Activated naive CD4-positive, alpha-beta T cell treated with anti-CD3 and anti-CD28 coated beads, Interleukin-2, amount 10 ng/mL, durations not matched to agents 7 days and 5 days (primary cell): ENCODE measurements at regions not wholly inside any gene's neighbourhood (a gene's known extent, or its start where the extent isn't known, plus 50 kb on each side); places are given as distances from the start of the nearest gene placed in this dataset.

ENCODE experiments used
- CTCF ChIA-PET: fragments of 350-600 bp; sonication (Branson Sonifier 250); formaldehyde crosslinking; loops from one replicate; lab custom pipeline; 2021; ENCODE audit warnings: antibody characterized with exemption; lab: Charles Lee
- DNase-seq: peaks from one replicate; pipeline ENCODE4 v3.0.0-alpha.2; 2020
- H3K27ac Mint-ChIP-seq: one replicate; pipeline ENCODE4 v1.8.0; 2021; ENCODE audit warnings: mild to moderate bottlenecking, moderate library complexity, mixed read lengths
- H3K27me3 Mint-ChIP-seq: one replicate; pipeline ENCODE4 v1.8.0; 2021; ENCODE audit warnings: mild to moderate bottlenecking, mixed read lengths
- H3K36me3 Mint-ChIP-seq: one replicate; pipeline ENCODE4 v1.8.0; 2021; ENCODE audit warnings: mixed read lengths
- H3K4me1 Mint-ChIP-seq: one replicate; pipeline ENCODE4 v1.8.0; 2021; ENCODE audit warnings: mixed read lengths
- H3K4me3 Mint-ChIP-seq: one replicate; pipeline ENCODE4 v1.8.0; 2021; ENCODE audit warnings: mild to moderate bottlenecking, moderate library complexity, mixed read lengths
- H3K9me3 Mint-ChIP-seq: one replicate; pipeline ENCODE4 v1.8.0; 2021; ENCODE audit warnings: mixed read lengths

DNA sequence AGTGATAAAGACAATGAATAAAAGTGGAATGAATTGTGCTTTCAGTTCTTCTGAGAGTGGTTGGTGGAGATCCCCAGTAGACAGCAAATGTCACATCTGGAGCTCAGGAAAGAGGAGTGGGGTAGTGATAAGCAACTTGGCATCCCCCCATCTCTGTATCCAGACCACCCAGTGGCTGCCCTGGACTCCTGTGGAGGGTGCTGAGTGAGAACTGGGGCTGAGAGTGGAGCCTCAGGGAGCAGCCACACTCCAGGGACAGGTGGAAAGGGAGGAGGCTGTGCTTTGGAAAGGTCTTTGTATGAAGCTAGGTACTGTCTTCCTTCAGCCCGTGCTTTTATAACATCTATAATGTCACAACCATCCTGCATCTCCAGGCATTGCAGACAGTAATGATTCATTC lies 85.6 kb upstream of the RASGRF1 start:
- Mint-ChIP-seq H3K4me1 (no peaks in the 10 kb centered on the region), H3K9me3 (no peaks in the 10 kb centered on the region), H3K36me3 (no peaks in the 10 kb centered on the region), H3K4me3 (no peak overlapping the region), H3K27me3 (peaks cover 32% of the 10 kb centered on the region), H3K27ac (no peak overlapping the region)
- DNase-seq = no peak
- CTCF ChIA-PET = interaction anchor here (3.2 kb wide), 1 partner anchor 8 kb away, joined by 20 read pairs; no protein-coding TSS in a partner anchor

DNA sequence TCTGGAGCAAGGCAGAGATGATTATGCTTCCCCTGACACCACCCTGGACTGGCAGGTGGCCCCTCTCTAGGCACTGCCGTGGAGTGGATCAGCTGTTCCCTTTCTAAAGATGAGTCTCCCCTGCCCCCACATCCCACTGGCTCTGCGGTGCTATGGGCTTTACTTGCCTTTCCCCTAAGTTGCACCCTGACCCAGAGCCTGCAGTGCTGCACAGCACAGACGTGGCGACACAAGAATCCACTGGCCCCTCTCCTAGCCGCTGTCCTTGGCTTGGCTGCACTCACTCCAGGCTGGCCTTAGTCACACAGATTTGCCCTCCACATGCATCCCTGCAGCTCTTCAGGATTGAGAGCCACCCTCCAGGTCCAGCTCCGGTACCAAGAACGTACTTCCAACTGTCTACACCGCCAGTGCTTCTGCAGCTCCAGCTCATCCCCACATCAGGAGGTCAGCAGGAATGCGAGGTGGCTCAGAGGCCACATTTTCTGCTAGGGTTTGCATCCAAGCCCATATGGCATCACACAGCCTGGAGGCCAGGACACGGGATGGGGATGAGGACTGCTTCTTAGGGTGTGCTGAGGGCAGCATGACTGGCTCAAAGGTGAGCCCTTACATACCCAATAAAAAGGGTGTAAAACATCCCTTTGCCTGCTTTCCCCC lies 82.4 kb upstream of the RASGRF1 start:
- Mint-ChIP-seq H3K4me3 (no peak overlapping the region), H3K27ac (no peak overlapping the region), H3K27me3 (peaks cover 54% of the 10 kb centered on the region), H3K4me1 (no peaks in the 10 kb centered on the region), H3K9me3 (no peaks in the 10 kb centered on the region), H3K36me3 (no peaks in the 10 kb centered on the region)
- CTCF ChIA-PET = no interaction called here
- DNase-seq = no peak

DNA sequence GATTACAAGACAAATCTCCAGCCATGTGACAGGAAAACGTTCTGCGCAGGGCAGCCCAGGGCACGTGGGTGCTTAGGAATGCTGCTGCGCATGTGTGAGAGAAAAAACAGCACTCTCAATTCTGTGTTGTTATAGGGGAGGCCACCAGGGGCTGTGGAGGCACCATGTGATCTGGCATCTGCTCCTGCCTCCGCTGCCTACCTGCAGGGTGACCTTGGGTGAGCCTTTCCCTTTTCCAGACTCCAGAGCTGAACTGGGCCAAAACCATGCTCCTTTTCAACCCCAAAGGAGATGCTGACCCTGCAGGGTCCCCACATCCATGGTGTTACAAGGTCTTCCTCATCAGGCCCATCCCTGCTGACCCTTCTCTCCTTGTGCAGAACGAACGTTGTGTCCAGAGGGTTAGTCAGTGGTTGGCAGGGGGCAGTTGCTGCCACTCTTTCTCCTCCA lies 81.5 kb upstream of the RASGRF1 start:
- Mint-ChIP-seq H3K9me3 (no peaks in the 10 kb centered on the region), H3K27ac (no peak overlapping the region), H3K27me3 (peaks cover 57% of the 10 kb centered on the region), H3K36me3 (no peaks in the 10 kb centered on the region), H3K4me1 (no peaks in the 10 kb centered on the region), H3K4me3 (no peak overlapping the region)
- CTCF ChIA-PET = no interaction called here
- DNase-seq = no peak

DNA sequence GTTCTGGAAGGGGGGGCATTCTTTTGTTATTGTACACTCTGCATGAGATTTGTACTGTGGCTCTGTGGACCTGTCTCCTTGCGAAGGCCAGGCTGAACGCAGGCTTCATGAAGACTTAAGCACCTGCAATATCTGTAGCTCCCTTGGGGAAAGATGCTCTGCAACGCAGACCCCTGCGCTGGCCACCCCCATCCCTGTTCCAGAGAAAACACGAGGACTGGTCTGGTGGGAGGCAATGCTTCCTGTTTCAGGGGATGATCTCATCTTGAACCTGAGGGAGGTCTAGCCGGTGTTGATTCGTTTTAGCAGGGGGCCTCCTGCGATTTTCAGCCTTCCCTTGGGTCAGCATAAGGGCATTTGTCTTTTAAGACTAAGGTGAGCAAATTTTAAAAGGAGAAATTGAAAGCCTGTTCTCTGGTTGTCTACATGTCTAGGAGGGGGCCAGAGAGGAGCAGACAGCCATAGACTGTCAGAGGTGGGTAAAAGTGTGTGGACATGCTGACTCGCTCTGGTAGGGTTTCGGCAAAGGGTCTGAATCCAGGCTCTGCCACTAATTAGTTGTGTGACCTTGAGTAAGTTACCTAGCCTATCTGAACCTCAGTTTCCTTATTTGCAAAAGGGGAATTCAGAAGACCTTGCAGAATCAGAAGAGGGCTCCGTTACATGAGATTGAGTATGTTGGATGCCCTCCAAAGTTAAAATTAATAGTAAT lies 80.9 kb upstream of the RASGRF1 start:
- Mint-ChIP-seq H3K4me1 (no peaks in the 10 kb centered on the region), H3K27me3 (peaks cover 57% of the 10 kb centered on the region), H3K36me3 (no peaks in the 10 kb centered on the region), H3K9me3 (no peaks in the 10 kb centered on the region), H3K4me3 (no peak overlapping the region), H3K27ac (no peak overlapping the region)
- CTCF ChIA-PET = no interaction called here
- no peak for DNase-seq

DNA sequence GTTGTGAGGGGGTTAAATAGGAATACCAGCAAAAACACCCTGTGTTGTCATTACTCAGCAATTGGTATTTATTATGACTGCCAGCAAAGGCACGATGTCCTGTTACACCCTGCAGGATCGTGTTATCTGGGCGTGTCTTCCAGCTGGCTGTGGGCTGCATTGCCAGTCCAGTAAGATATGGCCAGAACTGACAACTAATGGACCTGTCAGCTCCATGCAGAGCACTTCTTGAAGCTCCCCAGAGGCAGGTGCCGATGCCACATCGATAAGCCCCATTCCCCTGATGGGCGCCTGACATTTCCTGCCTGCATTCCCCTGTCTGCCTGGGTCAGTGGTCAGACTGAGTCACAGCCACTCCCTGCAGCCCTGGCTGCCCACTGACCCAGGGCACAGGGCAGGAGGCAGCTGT lies 79.7 kb upstream of the RASGRF1 start:
- Mint-ChIP-seq H3K4me3 (no peak overlapping the region), H3K27me3 (peaks cover 52% of the 10 kb centered on the region), H3K36me3 (no peaks in the 10 kb centered on the region), H3K4me1 (no peaks in the 10 kb centered on the region), H3K27ac (no peak overlapping the region), H3K9me3 (no peaks in the 10 kb centered on the region)
- DNase-seq = no peak
- CTCF ChIA-PET = no interaction called here

DNA sequence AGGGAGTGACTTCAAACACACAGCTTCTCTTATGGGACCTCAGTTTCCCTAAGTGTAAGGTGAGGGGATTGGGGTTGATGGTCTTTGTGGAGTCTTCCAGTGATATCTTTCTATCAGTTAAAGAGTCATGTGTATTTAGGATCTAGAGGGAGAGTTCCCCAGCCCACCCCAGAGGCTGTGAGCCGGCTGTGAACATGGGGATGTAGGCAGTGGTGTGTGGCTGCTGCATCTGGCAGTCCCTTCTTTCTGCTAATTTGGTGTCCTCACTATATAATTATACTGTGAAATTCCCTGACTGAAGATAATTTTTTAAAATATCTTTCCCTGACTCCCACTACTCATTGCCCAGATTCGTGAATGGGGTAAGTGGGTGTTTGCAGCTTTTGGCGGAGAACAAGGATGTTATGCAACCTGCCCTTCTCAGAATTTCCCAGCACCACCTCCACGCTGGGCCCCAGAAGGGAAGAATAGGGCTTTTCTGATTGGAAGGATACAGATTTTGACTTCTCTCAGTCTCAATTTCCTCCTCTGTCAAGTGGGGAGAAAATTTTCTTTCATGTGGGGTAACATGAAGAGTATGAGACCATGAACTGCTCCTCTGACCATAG lies 79.0 kb upstream of the RASGRF1 start:
- DNase-seq = no peak
- Mint-ChIP-seq H3K4me3 (no peak overlapping the region), H3K9me3 (no peaks in the 10 kb centered on the region), H3K4me1 (no peaks in the 10 kb centered on the region), H3K36me3 (no peaks in the 10 kb centered on the region), H3K27ac (no peak overlapping the region), H3K27me3 (peaks cover 48% of the 10 kb centered on the region)
- CTCF ChIA-PET = no interaction called here

DNA sequence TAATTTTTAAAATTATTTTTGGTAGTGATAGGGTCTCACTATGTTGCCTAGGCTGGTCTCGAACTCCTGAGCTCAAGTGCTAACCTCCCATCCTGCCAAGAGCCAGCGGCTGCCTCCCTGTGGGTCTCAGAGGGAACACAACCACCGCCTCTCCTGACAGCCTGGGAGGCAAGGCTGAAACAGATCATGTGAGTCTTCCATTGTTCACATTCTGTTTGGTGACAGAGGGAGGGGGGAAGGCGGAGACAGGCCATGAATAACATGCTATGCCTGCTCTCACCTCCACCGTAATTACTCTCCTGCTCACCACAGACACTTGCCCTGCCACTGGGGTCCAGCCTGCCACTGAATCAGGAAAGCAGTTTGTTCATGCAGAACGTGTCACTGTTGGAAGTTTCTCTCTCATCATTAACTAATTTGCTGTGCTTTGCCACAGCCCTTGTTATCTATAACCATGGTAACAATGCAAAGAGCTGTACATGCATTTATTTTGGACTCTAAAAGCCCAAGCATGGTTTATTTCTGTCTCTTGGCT lies 78.4 kb upstream of the RASGRF1 start:
- no peak overlapping the region for H3K4me3 Mint-ChIP-seq
- no peak for DNase-seq
- H3K4me1 Mint-ChIP-seq = no peaks in the 10 kb centered on the region
- H3K27ac Mint-ChIP-seq = no peak overlapping the region
- H3K9me3 Mint-ChIP-seq = no peaks in the 10 kb centered on the region
- peaks cover 46% of the 10 kb centered on the region for H3K27me3 Mint-ChIP-seq
- CTCF ChIA-PET = no interaction called here
- no peaks in the 10 kb centered on the region for H3K36me3 Mint-ChIP-seq

DNA sequence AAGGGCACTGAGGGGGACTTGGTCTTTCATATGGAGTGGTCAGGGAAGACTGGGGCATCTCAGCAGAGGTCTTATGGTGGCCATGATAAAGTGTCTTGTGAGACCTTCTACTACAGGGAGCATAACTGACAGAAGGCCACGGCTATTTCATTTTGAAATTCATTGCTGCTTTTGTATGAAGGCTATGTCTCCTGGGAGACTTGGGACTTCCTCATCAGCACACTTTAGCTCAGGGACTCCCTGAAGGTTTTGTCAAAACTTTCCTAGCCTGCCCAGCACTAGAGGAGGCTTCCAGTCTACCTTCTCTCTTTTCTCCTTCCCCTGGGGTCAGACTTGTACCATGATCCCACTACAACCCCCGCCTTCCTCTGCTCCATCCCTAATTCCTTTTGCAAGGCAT lies 77.2 kb upstream of the RASGRF1 start:
- Mint-ChIP-seq H3K9me3 (no peaks in the 10 kb centered on the region), H3K27ac (no peak overlapping the region), H3K4me1 (no peaks in the 10 kb centered on the region), H3K27me3 (peaks cover 43% of the 10 kb centered on the region), H3K36me3 (no peaks in the 10 kb centered on the region), H3K4me3 (no peak overlapping the region)
- no peak for DNase-seq
- CTCF ChIA-PET = no interaction called here

DNA sequence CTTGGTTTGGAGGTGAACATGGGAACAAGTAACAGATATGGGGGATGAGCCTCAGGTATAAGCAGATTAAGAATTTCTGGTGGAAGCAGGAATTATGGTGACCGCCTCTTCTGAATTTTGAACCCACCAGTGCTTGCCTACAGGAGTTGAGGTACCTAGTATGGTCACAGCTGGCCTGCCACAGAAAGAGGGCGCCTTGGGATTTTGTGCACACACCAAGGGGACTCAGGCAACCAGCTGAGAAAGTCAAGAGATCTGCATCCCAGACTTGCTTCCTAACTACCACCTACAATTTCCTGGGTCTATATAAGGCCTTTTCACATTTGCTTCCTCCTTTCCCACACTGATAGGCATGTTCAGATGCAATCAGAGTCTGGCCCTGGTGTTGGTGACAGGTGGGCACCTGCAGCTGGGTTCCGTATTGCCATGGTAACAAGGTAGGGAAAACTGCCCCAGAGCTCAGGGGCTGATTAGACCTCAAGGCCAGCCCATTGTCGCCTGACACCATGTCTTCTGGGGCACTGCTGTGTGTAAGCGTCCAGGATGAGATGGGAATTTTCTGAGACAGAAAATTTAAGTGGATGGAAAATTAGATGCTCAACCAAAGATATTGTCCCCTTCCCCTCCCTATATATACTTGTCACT lies 75.9 kb upstream of the RASGRF1 start:
- Mint-ChIP-seq H3K4me3 (no peak overlapping the region), H3K9me3 (no peaks in the 10 kb centered on the region), H3K36me3 (no peaks in the 10 kb centered on the region), H3K27ac (no peak overlapping the region), H3K27me3 (peaks cover 31% of the 10 kb centered on the region), H3K4me1 (no peaks in the 10 kb centered on the region)
- CTCF ChIA-PET = interaction anchor here (1.0 kb wide), 1 partner anchor 18 kb away, joined by 5 read pairs; no protein-coding TSS in a partner anchor
- no peak for DNase-seq

DNA sequence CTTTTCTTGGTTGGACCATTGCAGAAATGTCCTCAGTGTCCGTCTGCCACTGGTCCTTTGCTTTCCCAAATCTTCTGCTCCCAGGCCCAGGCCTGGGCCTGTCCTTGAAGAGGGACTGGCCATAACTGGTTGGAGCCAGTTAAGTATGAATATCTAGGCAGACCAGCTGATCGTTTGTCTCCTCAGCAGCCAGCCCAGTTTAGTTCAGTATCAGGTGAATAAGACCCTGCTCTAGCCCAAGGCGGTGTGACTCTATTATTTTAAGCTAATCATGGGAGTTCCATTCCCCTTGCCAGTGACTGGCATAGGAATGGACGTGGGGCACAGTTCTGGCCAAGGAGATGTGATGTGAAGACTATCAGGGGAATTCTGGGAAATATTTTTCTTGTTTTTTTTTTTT lies 73.9 kb upstream of the RASGRF1 start:
- CTCF ChIA-PET = no interaction called here
- H3K27ac Mint-ChIP-seq = no peak overlapping the region

DNA sequence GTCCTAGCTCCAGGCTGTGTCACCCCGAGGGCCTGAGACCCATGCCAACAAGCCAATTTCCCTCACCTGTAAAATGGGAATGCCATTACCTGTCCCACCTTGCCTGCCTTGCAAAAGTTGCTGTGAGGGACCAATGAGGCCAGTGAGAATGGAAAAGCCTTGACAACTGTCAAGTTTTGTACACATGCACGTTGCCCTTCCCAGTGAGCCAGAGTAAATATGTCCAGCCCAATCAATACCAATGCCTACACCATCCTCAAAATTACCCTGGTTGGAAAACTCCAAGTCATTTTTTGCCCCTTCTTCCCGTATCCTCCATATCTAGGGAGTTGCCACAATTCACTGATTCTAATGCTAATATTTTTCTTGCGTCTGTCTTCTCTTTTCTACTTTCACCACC lies 73.5 kb upstream of the RASGRF1 start:
- DNase-seq = no peak
- Mint-ChIP-seq H3K4me3 (no peak overlapping the region), H3K27ac (no peak overlapping the region), H3K27me3 (peaks cover 16% of the 10 kb centered on the region), H3K9me3 (no peaks in the 10 kb centered on the region), H3K4me1 (no peaks in the 10 kb centered on the region), H3K36me3 (no peaks in the 10 kb centered on the region)
- CTCF ChIA-PET = no interaction called here

More for the DNA sequence above, 73.9 kb upstream of the RASGRF1 start:
- DNase-seq = no peak
- no peaks in the 10 kb centered on the region for H3K9me3 Mint-ChIP-seq
- H3K27me3 Mint-ChIP-seq = peaks cover 19% of the 10 kb centered on the region
- H3K4me3 Mint-ChIP-seq = no peak overlapping the region
- H3K4me1 Mint-ChIP-seq = no peaks in the 10 kb centered on the region
- no peaks in the 10 kb centered on the region for H3K36me3 Mint-ChIP-seq

DNA sequence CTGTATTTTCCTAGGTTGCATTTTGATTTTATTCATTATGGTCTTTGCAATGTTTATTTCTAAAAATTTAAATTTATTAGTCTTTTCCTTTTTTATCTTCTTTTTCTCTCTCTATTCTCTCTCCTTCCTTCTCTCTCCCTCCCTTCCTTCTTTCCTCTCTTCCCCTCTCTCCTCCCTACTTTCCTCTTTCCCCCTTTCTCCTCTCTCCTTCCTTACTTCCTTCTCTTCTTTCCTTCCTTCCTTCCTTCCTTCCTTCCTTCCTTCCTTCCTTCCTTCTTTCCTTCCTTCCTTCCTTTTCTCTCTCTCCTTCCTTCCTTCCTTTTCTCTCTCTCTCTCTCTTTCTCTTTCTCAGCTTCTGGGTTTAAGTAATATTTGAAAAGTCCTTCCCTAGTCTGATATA lies 72.8 kb upstream of the RASGRF1 start:
- H3K27me3 Mint-ChIP-seq = peaks cover 13% of the 10 kb centered on the region
- CTCF ChIA-PET = no interaction called here

DNA sequence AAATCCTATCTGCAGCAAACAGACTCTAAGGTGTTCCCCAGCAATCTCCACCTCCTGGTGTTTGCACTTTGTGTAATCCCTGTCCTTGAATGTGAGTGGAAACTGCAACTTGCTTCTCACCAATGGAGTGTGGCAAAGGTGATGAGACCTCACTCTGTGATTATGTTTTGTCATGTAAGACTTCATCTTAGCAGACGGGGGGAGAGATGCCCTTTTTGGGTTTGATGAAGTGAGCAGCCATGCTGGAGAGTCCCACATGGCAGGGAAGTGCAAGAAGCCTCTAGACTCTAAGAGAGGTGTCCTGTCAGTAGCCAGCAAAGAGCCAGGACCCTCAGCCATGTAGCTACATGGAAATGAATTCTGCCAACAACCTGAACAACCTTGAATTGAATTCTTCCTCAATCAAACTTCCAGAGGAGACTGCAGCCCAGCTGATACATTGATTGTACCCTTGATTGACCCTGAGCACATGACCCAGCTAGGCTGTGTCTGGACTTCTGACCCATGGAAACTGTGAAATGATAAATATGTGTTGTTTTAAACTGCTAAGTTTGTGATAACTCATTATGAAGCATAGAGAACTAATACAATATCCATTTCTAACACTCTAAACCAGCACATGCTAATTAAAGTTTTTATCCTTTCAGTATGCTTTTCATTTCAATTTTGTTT lies 71.4 kb upstream of the RASGRF1 start:
- Mint-ChIP-seq H3K9me3 (no peaks in the 10 kb centered on the region), H3K4me1 (no peaks in the 10 kb centered on the region), H3K4me3 (no peak overlapping the region), H3K27me3 (peaks cover 9% of the 10 kb centered on the region), H3K27ac (no peak overlapping the region), H3K36me3 (no peaks in the 10 kb centered on the region)
- CTCF ChIA-PET = interaction anchor here (1.7 kb wide), 1 partner anchor 23 kb away, joined by 7 read pairs; no protein-coding TSS in a partner anchor
- no peak for DNase-seq

More for the DNA sequence above, 72.8 kb upstream of the RASGRF1 start:
- Mint-ChIP-seq H3K4me1 (no peaks in the 10 kb centered on the region), H3K9me3 (no peaks in the 10 kb centered on the region), H3K27ac (no peak overlapping the region), H3K36me3 (no peaks in the 10 kb centered on the region), H3K4me3 (no peak overlapping the region)
- DNase-seq = no peak

DNA sequence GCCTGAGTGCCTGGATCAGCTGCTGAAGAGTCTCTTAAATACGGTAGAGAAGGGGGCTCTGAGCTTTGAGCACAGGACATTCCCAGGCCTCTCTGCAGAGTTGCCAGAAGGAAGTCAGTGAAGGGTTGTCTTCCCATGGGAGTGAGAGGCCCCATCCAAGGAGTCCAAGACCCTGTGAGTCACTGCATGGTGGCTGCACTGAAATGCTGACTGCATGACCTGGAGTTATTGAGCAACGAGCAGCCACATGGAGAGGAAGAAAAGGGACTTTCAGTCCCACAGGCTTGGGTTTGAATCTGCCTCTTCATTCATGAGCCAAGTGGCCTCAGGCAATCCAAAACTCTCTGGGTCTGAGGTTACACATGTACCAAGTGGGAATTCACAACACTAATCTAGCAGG lies 69.6 kb upstream of the RASGRF1 start:
- no peak overlapping the region for H3K4me3 Mint-ChIP-seq
- CTCF ChIA-PET = interaction anchor here (1.7 kb wide), 1 partner anchor 25 kb away, joined by 7 read pairs; no protein-coding TSS in a partner anchor
- no peaks in the 10 kb centered on the region for H3K36me3 Mint-ChIP-seq
- H3K9me3 Mint-ChIP-seq = no peaks in the 10 kb centered on the region
- H3K27me3 Mint-ChIP-seq = peaks cover 16% of the 10 kb centered on the region
- no peaks in the 10 kb centered on the region for H3K4me1 Mint-ChIP-seq
- no peak overlapping the region for H3K27ac Mint-ChIP-seq
- DNase-seq = no peak
